HUES6 (cell line): ENCODE measurements at regions not wholly inside any gene's neighbourhood (a gene's known extent, or its start where the extent isn't known, plus 50 kb on each side); places are given as distances from the start of the nearest gene placed in this dataset.

Experiments used
- H3K27ac ChIP-seq: 2 replicates; pipeline ENCODE4 v1.7.0; 2013; ENCODE audit warnings: low read depth, mild to moderate bottlenecking, low read length, inconsistent platforms
- H3K27me3 ChIP-seq: 2 replicates; pipeline ENCODE4 v1.6.1; 2013; ENCODE audit warnings: low read length; ENCODE audit not compliant: control insufficient read depth, insufficient read depth
- H3K36me3 ChIP-seq: 2 replicates; pipeline ENCODE4 v1.6.1; 2013; ENCODE audit warnings: low read length; ENCODE audit not compliant: control insufficient read depth, insufficient read depth
- H3K4me1 ChIP-seq: 2 replicates; pipeline ENCODE4 v1.6.1; 2013; ENCODE audit warnings: low read length; ENCODE audit not compliant: control insufficient read depth, insufficient read depth
- H3K4me3 ChIP-seq: 2 replicates; pipeline ENCODE4 v1.5.1; 2013; ENCODE audit warnings: low read depth, low read length
- H3K9ac ChIP-seq: one replicate; pipeline ENCODE4 v1.6.1; 2013; ENCODE audit warnings: mild to moderate bottlenecking, low read length
- H3K9me3 ChIP-seq: 2 replicates; pipeline ENCODE4 v1.6.1; 2013; ENCODE audit warnings: low read depth, low read length; ENCODE audit not compliant: control insufficient read depth, insufficient read depth

GRCh38 chr11:26805001-26805400, 83.1 kb upstream of the SLC5A12 start:
- Histone ChIP-seq H3K36me3 (no peaks in the 10 kb centered on the region), H3K4me1 (peaks cover 5% of the 10 kb centered on the region; the same call in 1 of the 2 replicates), H3K4me3 (no peak overlapping the region), H3K9me3 (no peaks in the 10 kb centered on the region), H3K27me3 (no peaks in the 10 kb centered on the region), H3K27ac (no peak overlapping the region), H3K9ac (no peak overlapping the region)

GRCh38 chr11:26806219-26806618, 84.4 kb upstream of the SLC5A12 start:
- H3K4me3 ChIP-seq: no peak overlapping the region
- no peak overlapping the region for H3K27ac ChIP-seq
- H3K27me3 ChIP-seq: no peaks in the 10 kb centered on the region
- no peak overlapping the region for H3K9ac ChIP-seq
- no peaks in the 10 kb centered on the region for H3K36me3 ChIP-seq
- peaks cover 5% of the 10 kb centered on the region; the same call in 1 of the 2 replicates for H3K4me1 ChIP-seq
- no peaks in the 10 kb centered on the region for H3K9me3 ChIP-seq

GRCh38 chr11:26820739-26821138, 98.9 kb upstream of the SLC5A12 start:
- Histone ChIP-seq H3K27ac (no peak overlapping the region), H3K36me3 (no peaks in the 10 kb centered on the region), H3K4me3 (no peak overlapping the region), H3K27me3 (no peaks in the 10 kb centered on the region), H3K9ac (no peak overlapping the region), H3K4me1 (no peaks in the 10 kb centered on the region), H3K9me3 (peaks cover 50% of the 10 kb centered on the region)

- H3K27me3 ChIP-seq: no peaks in the 10 kb centered on the region
- H3K9me3 ChIP-seq: peaks cover 50% of the 10 kb centered on the region
- no peaks in the 10 kb centered on the region for H3K4me1 ChIP-seq
- H3K9ac ChIP-seq: no peak overlapping the region
- H3K4me3 ChIP-seq: no peak overlapping the region
- H3K27ac ChIP-seq: no peak overlapping the region
- H3K36me3 ChIP-seq: no peaks in the 10 kb centered on the region
Measured at GRCh38 chr11:26823963-26824362, 102.1 kb upstream of the SLC5A12 start.

- no peaks in the 10 kb centered on the region for H3K36me3 ChIP-seq
- no peaks in the 10 kb centered on the region for H3K4me1 ChIP-seq
- H3K4me3 ChIP-seq: no peak overlapping the region
- H3K9ac ChIP-seq: no peak overlapping the region
- H3K27me3 ChIP-seq: no peaks in the 10 kb centered on the region
- H3K9me3 ChIP-seq: peaks cover 33% of the 10 kb centered on the region
- H3K27ac ChIP-seq: no peak overlapping the region
Measured at GRCh38 chr11:26827567-26828081, 105.8 kb upstream of the SLC5A12 start.

- no peaks in the 10 kb centered on the region for H3K27me3 ChIP-seq
- H3K9ac ChIP-seq: no peak overlapping the region
- no peaks in the 10 kb centered on the region for H3K4me1 ChIP-seq
- H3K36me3 ChIP-seq: no peaks in the 10 kb centered on the region
- no peak overlapping the region for H3K27ac ChIP-seq
- no peak overlapping the region for H3K4me3 ChIP-seq
- H3K9me3 ChIP-seq: peaks cover 26% of the 10 kb centered on the region
Measured at GRCh38 chr11:26828288-26828687, 106.4 kb upstream of the SLC5A12 start.

GRCh38 chr11:26830218-26830617, 108.4 kb upstream of the SLC5A12 start:
- no peak overlapping the region for H3K9ac ChIP-seq
- H3K4me1 ChIP-seq: no peaks in the 10 kb centered on the region
- no peak overlapping the region for H3K27ac ChIP-seq
- H3K36me3 ChIP-seq: no peaks in the 10 kb centered on the region
- H3K27me3 ChIP-seq: no peaks in the 10 kb centered on the region
- no peak overlapping the region for H3K4me3 ChIP-seq
- peaks cover 10% of the 10 kb centered on the region; the same call in 1 of the 2 replicates for H3K9me3 ChIP-seq

- Histone ChIP-seq H3K9ac (no peak overlapping the region), H3K27me3 (no peaks in the 10 kb centered on the region), H3K27ac (no peak overlapping the region), H3K36me3 (no peaks in the 10 kb centered on the region), H3K9me3 (peaks cover 6% of the 10 kb centered on the region; the same call in 1 of the 2 replicates), H3K4me3 (no peak overlapping the region), H3K4me1 (no peaks in the 10 kb centered on the region)
Measured at GRCh38 chr11:26830757-26831156, 108.9 kb upstream of the SLC5A12 start.

GRCh38 chr11:26834601-26835000, 112.7 kb upstream of the SLC5A12 start:
- Histone ChIP-seq H3K36me3 (no peaks in the 10 kb centered on the region), H3K9me3 (no peaks in the 10 kb centered on the region), H3K4me1 (no peaks in the 10 kb centered on the region), H3K27ac (no peak overlapping the region), H3K9ac (no peak overlapping the region), H3K27me3 (no peaks in the 10 kb centered on the region), H3K4me3 (no peak overlapping the region)

- Histone ChIP-seq H3K4me3 (no peak overlapping the region), H3K9me3 (no peaks in the 10 kb centered on the region), H3K9ac (no peak overlapping the region), H3K36me3 (no peaks in the 10 kb centered on the region), H3K27me3 (no peaks in the 10 kb centered on the region), H3K4me1 (no peaks in the 10 kb centered on the region), H3K27ac (no peak overlapping the region)
Measured at GRCh38 chr11:26835611-26836010, 113.8 kb upstream of the SLC5A12 start.

- Histone ChIP-seq H3K4me3 (no peak overlapping the region), H3K36me3 (no peaks in the 10 kb centered on the region), H3K27me3 (no peaks in the 10 kb centered on the region), H3K9ac (no peak overlapping the region), H3K27ac (no peak overlapping the region), H3K4me1 (no peaks in the 10 kb centered on the region), H3K9me3 (no peaks in the 10 kb centered on the region)
Measured at GRCh38 chr11:26837154-26837553, 115.3 kb upstream of the SLC5A12 start.
